GM19023 (cell line): ENCODE measurements at regions not wholly inside any gene's neighbourhood (a gene's known extent, or its start where the extent isn't known, plus 50 kb on each side); places are given as distances from the start of the nearest gene placed in this dataset.
A peak's percentile ranks its signal among the peaks of the same experiment; 100 is the strongest.

Experiments used
- ATAC-seq: cut with Tn5 transposase; IDR thresholded peaks from one replicate; pipeline ENCODE4 v1.9.1; 2021; ENCODE audit warnings: mild to moderate bottlenecking, moderate library complexity; ENCODE audit not compliant: unreplicated experiment

GRCh38 chr4:145251391-145251790, 71.0 kb upstream of the OTUD4 start:
- ATAC-seq = no peak

GRCh38 chr4:145248971-145249370, 68.6 kb upstream of the OTUD4 start:
- ATAC-seq = no peak

GRCh38 chr4:145248502-145248901, 68.1 kb upstream of the OTUD4 start:
- ATAC-seq = no peak

- ATAC-seq = peak; percentile 94
Measured at GRCh38 chr4:145234091-145234706, 53.8 kb upstream of the OTUD4 start.

GRCh38 chr4:145231906-145232700, 51.7 kb upstream of the OTUD4 start:
- ATAC-seq = no peak

GRCh38 chr4:145230726-145231125, 50.3 kb upstream of the OTUD4 start:
- ATAC-seq = no peak
